ENCODE measurements at regions not wholly inside any gene's neighbourhood (a gene's known extent, or its start where the extent isn't known, plus 50 kb on each side); places are given as distances from the start of the nearest gene placed in this dataset.

GRCh38 chr3:117218641-117219048, 509.1 kb downstream of the TUSC7 start:
- TF ChIP-seq CTCF (IDR thresholded peaks at IDR 0.05) (no peak), POLR2A (IDR thresholded peaks at IDR 0.05) (no peak), POLR2AphosphoS5 (IDR thresholded peaks at IDR 0.05) (no peak)

All from prostate gland (tissue), 2 donors.